Neuronal stem cell (in vitro differentiated cells): ENCODE measurements at regions not wholly inside any gene's neighbourhood (a gene's known extent, or its start where the extent isn't known, plus 50 kb on each side); places are given as distances from the start of the nearest gene placed in this dataset.

Source experiments
- DNase-seq: peaks from one replicate; pipeline ENCODE4 v3.0.0-alpha.2; 2013; ENCODE audit warnings: low spot score
- H2AFZ ChIP-seq: one replicate; pipeline ENCODE4 v1.6.1; 2013; ENCODE audit warnings: mild to moderate bottlenecking, low read length, inconsistent platforms
- H2AK5ac ChIP-seq: 2 replicates; pipeline ENCODE4 v1.6.1; 2013; ENCODE audit warnings: low read depth, mild to moderate bottlenecking, inconsistent platforms, low read length, moderate library complexity, mixed read lengths
- H2BK120ac ChIP-seq: 2 replicates; pipeline ENCODE4 v1.6.1; 2013; ENCODE audit warnings: low read depth, mild to moderate bottlenecking, inconsistent platforms, low read length, moderate library complexity, mixed read lengths
- H2BK12ac ChIP-seq: one replicate; pipeline ENCODE4 v1.6.1; 2013; ENCODE audit warnings: low read length, inconsistent platforms
- H2BK15ac ChIP-seq: 2 replicates; pipeline ENCODE4 v1.6.1; 2013; ENCODE audit warnings: mild to moderate bottlenecking, low read length, inconsistent platforms, mixed read lengths
- H2BK5ac ChIP-seq: one replicate; pipeline ENCODE4 v1.6.1; 2013; ENCODE audit warnings: inconsistent platforms, mild to moderate bottlenecking, low read length, moderate library complexity
- H3K14ac ChIP-seq: one replicate; pipeline ENCODE4 v1.6.1; 2013; ENCODE audit warnings: low read length, inconsistent platforms
- H3K18ac ChIP-seq: 2 replicates; pipeline ENCODE4 v1.6.1; 2013; ENCODE audit warnings: low read length, inconsistent platforms
- H3K23ac ChIP-seq: 2 replicates; pipeline ENCODE4 v1.6.1; 2013; ENCODE audit warnings: low read depth, mild to moderate bottlenecking, mixed read lengths, low read length, inconsistent platforms; ENCODE audit not compliant: poor library complexity
- H3K27ac ChIP-seq: replicated peaks from 3 replicates; pipeline ENCODE4 v1.5.1; 2013; ENCODE audit warnings: low read length, inconsistent platforms
- H3K27me3 ChIP-seq, 3 experiments: 2 replicates each; pipeline ENCODE4 v1.6.1; 2013; ENCODE audit warnings: low read length in 3 of 3, mild to moderate bottlenecking in 2 of 3, inconsistent platforms in 1 of 3, low read depth in 1 of 3, mixed read lengths in 1 of 3, moderate library complexity in 1 of 3; ENCODE audit not compliant: control insufficient read depth in 3 of 3, insufficient read depth in 3 of 3
- H3K36me3 ChIP-seq, 2 donors: replicated peaks in 1 of 2; 2 replicates each; pipeline ENCODE4 v1.6.1; 2013; ENCODE audit warnings: low read length in 2 of 2; ENCODE audit not compliant: control insufficient read depth in 2 of 2, insufficient read depth in 2 of 2
- H3K4ac ChIP-seq: 2 replicates; pipeline ENCODE4 v1.6.1; 2013; ENCODE audit warnings: inconsistent platforms, mild to moderate bottlenecking, low read length, moderate library complexity
- H3K4me1 ChIP-seq, 2 donors: 1 replicate in 1 of 2; 2 replicates in 1 of 2; pipeline ENCODE4 v1.6.1; 2013; ENCODE audit warnings: low read length in 2 of 2, low read depth in 1 of 2; ENCODE audit not compliant: control insufficient read depth in 2 of 2, insufficient read depth in 1 of 2
- H3K4me2 ChIP-seq: one replicate; pipeline ENCODE4 v1.6.1; 2013; ENCODE audit warnings: mild to moderate bottlenecking, low read length, inconsistent platforms; ENCODE audit not compliant: insufficient read depth, poor library complexity, severe bottlenecking
- H3K4me3 ChIP-seq, 2 donors: 2 replicates each; pipeline ENCODE4 v1.5.1; 2013; ENCODE audit warnings: low read length in 2 of 2, mild to moderate bottlenecking in 2 of 2, inconsistent platforms in 1 of 2, moderate library complexity in 1 of 2
- H3K79me1 ChIP-seq: one replicate; pipeline ENCODE4 v1.6.1; 2013; ENCODE audit warnings: low read depth, mild to moderate bottlenecking, inconsistent platforms, low read length, moderate library complexity
- H3K9ac ChIP-seq: one replicate; pipeline ENCODE4 v1.6.1; 2013; ENCODE audit warnings: mild to moderate bottlenecking, low read depth, low read length, inconsistent platforms; ENCODE audit not compliant: poor library complexity
- H3K9me3 ChIP-seq, 2 donors: replicated peaks in 1 of 2; 2 replicates each; pipeline versions ENCODE3 to v1.6.1; 2013; ENCODE audit warnings: low read length in 2 of 2, mild to moderate bottlenecking in 2 of 2, inconsistent platforms in 1 of 2, low read depth in 1 of 2, mixed read lengths in 1 of 2, moderate library complexity in 1 of 2; ENCODE audit not compliant: control insufficient read depth in 2 of 2, insufficient read depth in 1 of 2
- H4K8ac ChIP-seq: one replicate; pipeline ENCODE4 v1.6.1; 2013; ENCODE audit warnings: low read depth, mild to moderate bottlenecking, inconsistent platforms, low read length, moderate library complexity
- H4K91ac ChIP-seq: one replicate; pipeline ENCODE4 v1.6.1; 2013; ENCODE audit warnings: low read length, low read depth, mild to moderate bottlenecking, inconsistent platforms; ENCODE audit not compliant: poor library complexity
- WGBS, 2 donors: extraction: QIAGEN DNeasy Blood & Tissue Kit; methylation state at CpG; one replicate each; pipeline ENCODE4 v1.1.7; 2013; ENCODE audit warnings: missing lambda C conversion rate in 2 of 2, mixed read lengths in 1 of 2; ENCODE audit not compliant: insufficient read length in 2 of 2, insufficient replicate concordance in 1 of 2; ENCODE audit errors: extremely low coverage in 2 of 2; 5-methylcytosine and 5-hydroxymethylcytosine counted together

- H3K14ac ChIP-seq, result no peak overlapping the region
- no peak overlapping the region for H2BK5ac ChIP-seq
- no peak for DNase-seq
- no peak overlapping the region for H3K9ac ChIP-seq
- H2BK15ac ChIP-seq, result no peak overlapping the region
- H3K4me1 ChIP-seq, result no peaks in the 10 kb centered on the region
- no peak overlapping the region for H3K4me2 ChIP-seq
- no CpG with 5 or more reads among the region's 1 CpG for WGBS, 2 donors
- H3K9me3 ChIP-seq, result peaks cover 2 to 6% of the 10 kb centered on the region in 2 donors
- no peak overlapping the region for H2AFZ ChIP-seq
- no peak overlapping the region for H2BK12ac ChIP-seq
- H4K8ac ChIP-seq, result no peak overlapping the region
- H4K91ac ChIP-seq, result no peak overlapping the region
- H3K36me3 ChIP-seq, result no peaks in the 10 kb centered on the region
- no peaks in the 10 kb centered on the region for H3K27me3 ChIP-seq
- H3K18ac ChIP-seq, result no peak overlapping the region
- H3K27ac ChIP-seq, result no peak overlapping the region
- no peaks in the 10 kb centered on the region for H3K79me1 ChIP-seq
- no peak overlapping the region for H3K23ac ChIP-seq
- H2BK120ac ChIP-seq, result no peak overlapping the region
- no peak overlapping the region for H3K4ac ChIP-seq
- no peak overlapping the region for H2AK5ac ChIP-seq
- H3K4me3 ChIP-seq, result no peak overlapping the region
Measured at GRCh38 chr12:86429824-86430223, 173.6 kb upstream of the MGAT4C start.

- H3K4me2 ChIP-seq, result no peak overlapping the region
- no peaks in the 10 kb centered on the region for H3K79me1 ChIP-seq
- H2BK12ac ChIP-seq, result no peak overlapping the region
- no peaks in the 10 kb centered on the region for H3K36me3 ChIP-seq
- H3K4ac ChIP-seq, result no peak overlapping the region
- H2BK120ac ChIP-seq, result no peak overlapping the region
- no peaks in the 10 kb centered on the region for H3K4me1 ChIP-seq
- no peak for DNase-seq
- H3K18ac ChIP-seq, result no peak overlapping the region
- H2BK5ac ChIP-seq, result no peak overlapping the region
- H2AFZ ChIP-seq, result no peak overlapping the region
- H3K4me3 ChIP-seq, result no peak overlapping the region
- H3K27ac ChIP-seq, result no peak overlapping the region
- H3K9me3 ChIP-seq, result no peaks in the 10 kb centered on the region
- H4K8ac ChIP-seq, result no peak overlapping the region
- no peak overlapping the region for H2BK15ac ChIP-seq
- no peak overlapping the region for H4K91ac ChIP-seq
- H3K9ac ChIP-seq, result no peak overlapping the region
- WGBS, 2 donors, result no CpG with 5 or more reads among the region's 8 CpGs
- H2AK5ac ChIP-seq, result no peak overlapping the region
- H3K23ac ChIP-seq, result no peak overlapping the region
- no peaks in the 10 kb centered on the region for H3K27me3 ChIP-seq
- H3K14ac ChIP-seq, result no peak overlapping the region
Measured at GRCh38 chr12:86421333-86421732, 165.1 kb upstream of the MGAT4C start.

GRCh38 chr12:86414201-86414600, 158.0 kb upstream of the MGAT4C start:
- Histone ChIP-seq H3K9ac (no peak overlapping the region), H3K4me2 (no peak overlapping the region), H2BK15ac (no peak overlapping the region), H2AK5ac (no peak overlapping the region), H3K23ac (no peak overlapping the region), H3K4ac (no peak overlapping the region), H3K14ac (no peak overlapping the region), H3K4me3 (no peak overlapping the region), H4K91ac (no peak overlapping the region), H3K27ac (no peak overlapping the region), H4K8ac (no peak overlapping the region), H3K4me1 (no peaks in the 10 kb centered on the region), H3K18ac (no peak overlapping the region), H2BK5ac (no peak overlapping the region), H2BK120ac (no peak overlapping the region), H3K9me3 (no peaks in the 10 kb centered on the region), H2BK12ac (no peak overlapping the region), H3K36me3 (no peaks in the 10 kb centered on the region), H3K27me3 (no peaks in the 10 kb centered on the region), H3K79me1 (no peaks in the 10 kb centered on the region), H2AFZ (no peak overlapping the region)
- no CpG with 5 or more reads among the region's 3 CpGs for WGBS, 2 donors
- DNase-seq, result no peak

- no peaks in the 10 kb centered on the region for H3K36me3 ChIP-seq
- H3K4ac ChIP-seq, result no peak overlapping the region
- no peak overlapping the region for H3K4me2 ChIP-seq
- no peak overlapping the region for H3K27ac ChIP-seq
- H4K91ac ChIP-seq, result no peak overlapping the region
- H3K4me3 ChIP-seq, result no peak overlapping the region
- DNase-seq, result no peak
- no peak overlapping the region for H2BK15ac ChIP-seq
- no peak overlapping the region for H3K23ac ChIP-seq
- H2AK5ac ChIP-seq, result no peak overlapping the region
- no peak overlapping the region for H3K14ac ChIP-seq
- H3K9ac ChIP-seq, result no peak overlapping the region
- no CpG with 5 or more reads among the region's 3 CpGs for WGBS, 2 donors
- no peaks in the 10 kb centered on the region for H3K4me1 ChIP-seq
- H2BK12ac ChIP-seq, result no peak overlapping the region
- no peak overlapping the region for H2BK120ac ChIP-seq
- no peaks in the 10 kb centered on the region for H3K27me3 ChIP-seq
- no peaks in the 10 kb centered on the region for H3K9me3 ChIP-seq
- H2BK5ac ChIP-seq, result no peak overlapping the region
- no peak overlapping the region for H3K18ac ChIP-seq
- no peak overlapping the region for H4K8ac ChIP-seq
- H3K79me1 ChIP-seq, result no peaks in the 10 kb centered on the region
- H2AFZ ChIP-seq, result no peak overlapping the region
Measured at GRCh38 chr12:86411710-86412109, 155.5 kb upstream of the MGAT4C start.
